Lung microvascular endothelial cell (primary cell): ENCODE measurements at regions not wholly inside any gene's neighbourhood (a gene's known extent, or its start where the extent isn't known, plus 50 kb on each side); places are given as distances from the start of the nearest gene placed in this dataset.
"Not testable (repeated sequence)": the region's sequence is repeated elsewhere in the genome, so short reads cannot be mapped to it uniquely, and the experiment has no call there.

Experiments
- DNase-seq, 2 donors: peaks; one replicate each; pipeline versions ENCODE4 v3.0.0 to v3.0.0-alpha.2; 2010; ENCODE audit warnings: low read depth in 2 of 2

DNA sequence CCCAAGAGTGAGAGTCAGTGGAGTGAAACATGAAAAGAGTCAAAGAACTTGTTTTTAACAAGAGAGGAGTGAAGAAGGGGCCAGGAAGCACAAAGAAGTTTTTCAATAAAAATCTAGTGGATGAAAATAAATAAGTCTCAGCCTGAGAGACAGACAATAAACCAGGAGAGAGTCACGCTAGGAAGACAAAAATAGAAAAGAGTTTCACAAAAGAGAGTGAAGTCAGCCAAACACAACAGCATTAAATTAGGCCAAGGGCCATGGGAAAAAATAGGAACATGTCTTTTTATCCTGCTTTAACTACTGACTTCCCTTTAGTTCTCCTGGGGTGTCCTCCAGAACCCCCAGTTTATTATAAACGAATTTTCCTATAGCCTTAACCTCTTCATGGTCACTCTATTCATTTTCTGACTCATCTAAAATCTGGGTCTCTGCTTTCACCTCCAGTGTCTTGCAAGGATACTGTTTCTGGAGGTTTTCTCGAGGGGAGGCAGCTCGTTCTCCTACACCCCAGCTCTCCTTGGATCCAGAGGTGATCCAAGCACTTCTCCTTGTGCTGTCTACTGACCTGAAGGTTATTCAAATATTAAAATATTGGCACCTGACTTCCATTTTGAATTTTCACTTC lies 571.5 kb upstream of the PPP2R3A start:
- no peak for DNase-seq

DNA sequence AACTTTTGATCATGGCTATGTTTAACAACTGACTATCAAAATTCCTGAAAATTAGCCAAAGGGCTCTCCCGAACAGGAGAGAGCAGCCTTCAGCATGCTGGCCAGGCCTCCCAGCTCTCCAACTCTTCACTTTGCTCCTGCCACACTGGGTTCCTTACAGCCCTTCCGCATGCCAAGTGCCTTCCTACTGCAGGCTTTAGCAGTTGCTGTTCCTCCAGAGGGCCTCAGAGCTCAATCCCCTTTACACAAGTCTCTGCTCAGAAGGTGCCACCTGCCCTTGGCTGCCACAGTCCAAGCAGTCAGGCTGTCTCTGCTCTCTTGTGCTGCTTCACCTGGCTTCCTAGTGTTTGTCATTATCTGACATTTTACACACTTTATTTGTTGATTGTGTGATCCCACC lies 553.1 kb upstream of the PPP2R3A start:
- no peak for DNase-seq

DNA sequence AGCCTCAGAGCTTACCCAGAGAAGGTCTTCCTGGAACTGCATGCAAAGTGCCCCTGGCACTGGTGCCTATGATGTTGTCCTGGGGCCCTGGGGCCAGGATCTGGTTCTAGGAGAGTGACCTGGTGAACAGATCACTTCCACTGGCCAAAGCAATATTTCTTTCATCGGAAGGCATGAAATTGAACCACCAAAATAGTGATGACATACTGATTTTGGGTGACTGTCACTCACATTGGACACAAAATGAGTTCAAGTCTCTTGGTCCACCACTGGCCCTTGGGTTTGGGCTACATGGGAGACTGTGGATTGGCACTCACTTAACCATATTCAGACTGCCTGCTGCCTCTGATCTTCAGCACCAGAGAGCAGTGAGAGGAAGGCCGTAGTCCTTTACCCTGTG lies 549.3 kb upstream of the PPP2R3A start:
- DNase-seq: no peak

DNA sequence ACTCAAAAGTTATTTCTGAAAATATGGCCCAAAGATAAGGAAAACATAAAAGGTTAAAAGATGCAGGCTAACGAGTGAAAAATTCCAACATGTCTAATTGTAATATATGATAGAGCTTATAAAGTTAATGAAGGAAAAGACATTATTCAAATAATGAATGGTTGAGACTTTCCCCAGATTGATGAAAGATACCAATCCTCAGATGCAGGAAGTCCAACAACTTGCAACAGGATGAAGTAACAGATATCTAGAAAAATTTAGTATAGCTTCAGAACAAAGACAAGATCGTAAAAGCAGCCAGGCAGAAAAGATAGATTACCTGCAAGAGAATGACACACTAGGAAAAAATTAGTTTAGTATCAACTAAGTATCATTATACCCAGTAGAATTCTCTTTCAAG lies 546.4 kb upstream of the PPP2R3A start:
- no peak for DNase-seq

DNA sequence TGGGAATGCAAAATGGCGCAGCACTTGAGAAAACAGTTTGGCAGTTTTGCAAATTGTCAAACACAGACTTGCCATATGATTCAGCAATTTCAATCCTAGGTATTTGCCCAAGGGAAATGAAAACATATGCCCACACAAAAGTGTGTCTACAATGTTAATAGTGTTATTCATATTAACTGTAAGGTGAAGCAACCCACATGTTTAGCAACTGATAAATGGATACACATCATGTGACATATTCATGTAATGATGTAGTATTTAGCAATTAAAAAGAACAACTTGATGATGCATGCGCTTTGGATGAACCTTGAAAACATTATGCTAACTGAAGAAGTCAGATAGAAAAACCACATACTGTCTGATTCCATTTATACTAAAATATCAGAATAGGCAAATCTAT lies 539.0 kb upstream of the PPP2R3A start:
- no peak for DNase-seq

DNA sequence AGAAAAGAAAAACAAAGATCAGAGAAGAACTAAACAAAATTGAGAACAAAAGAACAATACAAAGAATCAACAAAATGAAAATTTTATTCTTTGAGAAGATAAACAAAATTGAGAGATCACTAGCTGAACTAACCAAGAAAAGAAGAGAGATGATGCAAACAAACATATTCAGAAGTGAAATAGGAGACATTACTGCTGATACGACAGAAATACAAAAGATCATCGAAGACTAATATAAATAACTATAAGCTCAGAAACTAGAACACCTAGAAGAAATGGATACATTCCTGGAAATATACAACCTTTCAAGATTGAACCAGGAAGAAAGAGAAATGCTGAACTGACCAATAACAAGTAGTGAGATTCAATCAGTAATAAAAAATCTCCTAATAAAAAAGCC lies 533.1 kb upstream of the PPP2R3A start:
- no peak for DNase-seq

DNA sequence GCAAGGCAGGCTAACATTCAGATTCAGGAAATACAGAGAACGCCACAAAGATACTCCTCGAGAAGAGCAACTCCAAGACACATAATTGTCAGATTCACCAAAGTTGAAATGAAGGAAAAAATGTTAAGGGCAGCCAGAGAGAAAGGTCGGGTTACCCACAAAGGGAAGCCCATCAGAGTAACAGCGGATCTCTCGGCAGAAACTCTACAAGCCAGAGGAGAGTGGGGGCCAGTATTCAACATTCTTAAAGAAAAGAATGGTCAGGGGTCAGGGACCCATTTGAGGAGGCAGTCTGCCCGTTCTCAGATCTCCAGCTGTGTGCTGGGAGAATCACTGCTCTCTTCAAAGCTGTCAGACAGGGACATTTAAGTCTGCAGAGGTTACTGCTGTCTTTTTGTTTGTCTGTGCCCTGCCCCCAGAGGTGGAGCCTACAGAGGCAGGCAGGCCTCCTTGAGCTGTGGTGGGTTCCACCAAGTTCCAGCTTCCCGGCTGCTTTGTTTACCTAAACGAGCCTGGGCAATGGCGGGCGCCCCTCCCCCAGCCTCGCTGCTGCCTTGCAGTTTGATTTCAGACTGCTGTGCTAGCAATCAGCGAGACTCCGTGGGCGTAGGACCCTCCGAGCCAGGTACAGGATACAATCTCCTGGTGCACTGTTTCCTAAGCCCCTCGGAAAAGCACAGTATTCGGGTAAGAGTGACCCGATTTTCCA lies 526.5 kb upstream of the PPP2R3A start:
- not testable (repeated sequence) for DNase-seq

DNA sequence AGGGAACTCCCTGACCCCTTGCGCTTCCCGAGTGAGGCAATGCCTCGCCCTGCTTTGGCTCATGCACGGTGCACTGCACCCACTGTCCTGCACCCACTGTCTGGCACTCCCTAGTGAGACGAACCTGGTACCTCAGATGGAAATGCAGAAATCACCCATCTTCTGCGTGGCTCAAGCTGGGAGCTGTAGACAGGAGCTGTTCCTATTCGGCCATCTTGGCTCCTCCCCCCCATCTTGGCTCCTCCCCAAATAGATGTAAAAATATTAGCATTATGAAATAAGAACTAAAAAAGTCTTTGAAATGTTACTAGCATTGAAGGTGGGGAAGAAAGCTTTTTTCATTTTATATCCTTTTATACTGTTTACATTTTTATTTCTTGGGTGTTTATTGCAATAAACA lies 525.9 kb upstream of the PPP2R3A start:
- DNase-seq: not testable (repeated sequence)

DNA sequence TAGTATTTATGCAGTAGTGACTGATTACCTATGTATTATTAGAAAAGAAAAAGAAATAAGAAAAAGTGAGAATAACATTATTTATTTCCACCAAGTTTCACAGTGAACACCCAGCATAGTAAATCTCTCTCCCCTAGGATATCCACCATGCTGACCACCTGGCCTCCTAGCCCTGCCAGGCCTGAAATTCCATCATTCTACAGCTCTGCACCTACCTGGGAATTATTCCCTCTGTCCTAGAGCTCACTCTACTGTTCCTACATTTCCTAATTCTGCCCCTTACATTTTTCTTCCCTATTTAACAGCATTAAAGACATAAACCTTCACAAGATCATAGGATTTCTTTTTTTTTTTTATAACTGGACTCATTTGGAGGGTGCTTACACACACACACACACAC lies 525.3 kb upstream of the PPP2R3A start:
- DNase-seq: no peak

DNA sequence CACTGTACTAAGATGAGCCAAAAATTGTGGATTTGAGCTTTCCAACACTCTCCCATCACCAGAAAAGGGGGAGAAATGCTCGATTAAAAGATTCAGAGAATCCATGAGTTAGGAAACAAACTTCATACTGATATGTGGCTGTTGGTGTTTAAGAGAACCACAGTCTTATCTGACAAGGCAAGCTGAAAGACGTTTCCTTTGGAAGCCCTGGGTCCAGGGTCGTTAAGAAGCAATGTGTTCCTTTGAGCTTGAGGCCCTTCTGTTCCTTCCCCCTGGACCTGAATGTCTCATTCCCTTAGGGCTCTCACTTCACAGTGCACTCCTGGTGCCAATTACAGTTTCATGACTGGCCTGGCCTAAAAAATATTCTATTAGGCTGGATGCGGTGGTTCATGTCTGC lies 524.8 kb upstream of the PPP2R3A start:
- DNase-seq: no peak

DNA sequence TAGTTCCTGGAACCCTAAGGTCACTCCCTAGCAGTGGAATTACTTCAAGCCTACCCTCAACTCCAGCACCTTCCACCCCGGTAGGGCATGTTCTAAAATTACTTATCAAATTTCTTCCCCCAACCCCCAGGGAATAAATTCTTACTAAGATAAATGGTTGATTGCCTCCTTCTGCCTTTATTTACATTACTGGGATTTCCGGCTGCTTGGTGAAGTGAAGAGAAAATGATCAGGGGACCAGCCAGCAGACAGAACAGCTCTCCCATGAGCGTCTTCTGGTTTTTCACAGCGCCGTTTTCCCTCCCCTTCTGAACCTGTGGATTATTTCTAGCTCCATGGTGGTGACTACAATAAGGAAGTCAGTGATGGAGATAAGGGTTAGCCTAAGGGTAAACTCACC lies 521.5 kb upstream of the PPP2R3A start:
- DNase-seq: no peak

DNA sequence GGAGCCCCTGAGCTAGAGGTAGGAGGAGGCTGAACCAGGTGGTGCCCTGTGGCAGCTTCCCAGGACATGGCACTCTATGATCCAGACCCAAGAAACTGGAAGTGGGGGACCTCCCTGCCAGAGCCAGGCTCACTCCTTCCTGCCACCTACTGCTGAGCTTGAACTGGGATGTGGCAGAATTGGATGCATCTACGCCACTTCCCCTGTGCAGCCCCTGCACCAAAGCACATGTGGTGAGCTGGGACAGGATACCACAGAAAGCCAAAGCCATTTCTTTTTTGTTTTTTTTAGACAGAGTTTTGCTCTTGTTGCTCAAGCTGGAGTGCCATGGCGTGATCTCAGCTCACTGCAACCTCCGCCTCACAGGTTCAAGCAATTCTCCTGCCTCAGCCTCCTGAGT lies 518.0 kb upstream of the PPP2R3A start:
- DNase-seq: no peak

DNA sequence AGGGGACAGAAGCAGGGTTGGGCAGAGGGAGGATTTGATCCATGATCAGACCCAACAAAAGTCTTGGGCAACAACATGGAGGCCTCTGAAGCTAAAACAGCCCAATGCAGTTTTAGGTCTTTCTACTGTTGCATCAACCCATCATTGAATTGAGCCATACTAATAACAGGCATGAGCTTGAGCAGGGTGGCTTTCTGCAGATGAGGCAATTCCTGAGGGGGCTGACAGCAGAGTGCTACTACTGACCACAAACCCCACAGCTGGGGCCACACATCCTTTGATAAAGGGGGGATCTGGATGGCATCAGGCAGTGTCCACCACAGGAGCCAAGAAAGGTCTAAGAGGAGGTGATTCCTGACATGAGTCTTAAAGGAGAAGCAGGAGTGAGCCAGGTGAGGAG lies 517.0 kb upstream of the PPP2R3A start:
- no peak for DNase-seq

DNA sequence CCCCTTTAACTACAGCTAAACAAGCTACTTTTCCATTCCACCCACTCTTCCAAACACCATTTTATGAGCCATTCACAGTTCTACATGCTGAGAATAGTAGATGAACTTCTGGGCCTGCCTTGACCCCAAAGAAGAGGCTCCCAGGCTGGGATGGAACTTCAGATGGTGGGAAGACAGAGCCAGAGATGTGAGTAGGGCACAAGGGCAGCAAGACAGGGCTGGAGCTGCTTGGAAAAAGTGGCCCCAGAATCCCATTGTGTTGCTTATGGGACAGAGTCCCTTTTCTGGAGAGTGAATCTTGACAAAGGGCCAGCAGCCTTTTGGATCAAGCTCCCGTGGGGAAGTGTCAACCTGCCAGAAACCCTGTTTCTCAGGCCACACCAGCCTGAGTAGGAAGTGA lies 516.5 kb upstream of the PPP2R3A start:
- no peak for DNase-seq

DNA sequence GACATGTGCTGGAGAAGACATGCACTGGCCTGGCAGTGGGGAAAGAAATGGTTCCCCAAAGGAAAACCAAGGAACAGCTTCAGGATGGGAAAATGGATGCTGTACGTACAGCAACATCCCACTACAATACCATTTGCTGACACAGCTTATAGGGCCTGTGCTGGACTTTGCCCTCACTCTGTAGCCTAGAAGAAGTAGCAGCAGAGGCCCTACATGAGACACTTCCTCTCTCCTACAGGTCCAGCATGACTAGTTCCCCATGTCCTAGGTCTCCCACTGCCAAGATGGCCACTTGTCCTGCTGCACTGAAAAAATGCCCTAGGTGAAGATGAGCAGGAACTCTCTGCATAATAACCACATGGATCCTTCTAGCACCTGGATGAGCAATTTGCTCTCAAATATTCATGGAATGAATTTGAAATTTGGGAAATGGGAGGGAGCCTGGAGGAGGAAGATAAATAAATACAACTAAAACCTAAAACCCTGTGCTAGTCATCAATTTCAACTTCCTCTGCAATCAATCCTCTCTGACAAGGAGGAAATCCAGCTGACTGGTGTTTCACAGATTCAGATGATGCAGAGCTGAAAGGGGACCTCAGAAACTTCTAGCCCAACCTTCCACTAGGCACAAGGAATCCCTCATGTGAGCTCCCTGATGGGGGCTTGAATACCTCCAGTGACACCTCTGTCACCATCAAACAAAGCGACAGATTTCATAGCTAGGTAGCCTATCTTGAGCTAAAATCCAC lies 514.3 kb upstream of the PPP2R3A start:
- DNase-seq: no peak

DNA sequence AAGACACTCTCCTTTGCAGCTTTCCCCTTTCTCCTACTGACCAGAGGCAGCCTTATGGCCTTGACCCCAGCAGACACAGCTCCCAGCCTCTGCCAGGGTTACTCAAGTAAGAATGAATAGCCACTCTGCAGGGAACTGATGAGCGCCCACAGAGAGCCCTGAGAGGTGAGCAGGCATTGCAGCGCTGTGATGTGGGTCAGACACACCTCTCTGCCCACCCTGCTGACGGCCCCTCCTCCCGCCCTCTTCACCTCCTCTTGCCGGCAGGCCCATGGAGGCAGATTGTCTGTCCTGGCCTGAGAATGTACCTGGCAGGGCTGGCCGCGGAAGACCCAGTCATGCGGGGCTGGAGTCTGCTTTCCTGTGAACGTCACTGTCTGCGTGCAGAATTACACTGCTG lies 512.6 kb upstream of the PPP2R3A start:
- DNase-seq: no peak

DNA sequence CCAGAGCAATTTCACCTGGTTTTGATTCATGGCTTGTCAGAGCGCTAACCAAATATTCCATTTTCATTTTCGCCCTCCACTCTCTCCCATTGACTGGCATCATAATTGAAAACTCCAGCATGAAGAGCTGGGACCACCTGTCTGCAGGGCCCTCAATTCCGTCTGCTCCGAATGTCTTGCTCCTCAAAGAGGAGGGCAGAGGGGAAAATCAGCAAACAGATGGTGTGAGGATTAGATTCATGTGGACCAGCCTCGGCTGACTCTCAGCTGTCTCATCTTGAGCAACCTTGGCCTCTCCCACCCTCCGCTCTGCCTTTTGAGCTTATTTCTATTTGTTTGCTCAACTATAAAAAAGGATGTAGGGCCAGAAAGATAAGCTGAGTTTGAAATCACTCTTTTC lies 512.2 kb upstream of the PPP2R3A start:
- no peak for DNase-seq

DNA sequence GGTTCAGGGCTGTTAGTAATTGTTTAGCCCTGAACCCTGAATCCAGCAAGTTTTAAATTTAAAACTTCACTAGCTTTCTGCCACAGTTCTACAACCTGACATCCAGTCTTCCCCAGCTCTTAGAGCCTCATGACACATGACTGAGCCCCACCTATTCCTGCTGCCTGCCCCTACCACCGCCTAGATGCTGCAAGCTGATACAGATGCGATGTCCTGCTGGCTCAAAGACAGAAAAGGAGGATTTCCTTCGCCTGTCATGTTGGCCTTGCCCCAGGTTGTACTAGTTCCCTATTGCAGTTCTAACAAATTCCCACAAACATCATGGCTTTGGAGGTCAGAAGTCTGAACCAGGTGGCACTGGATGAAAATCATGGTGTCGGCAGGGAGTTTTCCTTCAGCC lies 510.6 kb upstream of the PPP2R3A start:
- no peak for DNase-seq

DNA sequence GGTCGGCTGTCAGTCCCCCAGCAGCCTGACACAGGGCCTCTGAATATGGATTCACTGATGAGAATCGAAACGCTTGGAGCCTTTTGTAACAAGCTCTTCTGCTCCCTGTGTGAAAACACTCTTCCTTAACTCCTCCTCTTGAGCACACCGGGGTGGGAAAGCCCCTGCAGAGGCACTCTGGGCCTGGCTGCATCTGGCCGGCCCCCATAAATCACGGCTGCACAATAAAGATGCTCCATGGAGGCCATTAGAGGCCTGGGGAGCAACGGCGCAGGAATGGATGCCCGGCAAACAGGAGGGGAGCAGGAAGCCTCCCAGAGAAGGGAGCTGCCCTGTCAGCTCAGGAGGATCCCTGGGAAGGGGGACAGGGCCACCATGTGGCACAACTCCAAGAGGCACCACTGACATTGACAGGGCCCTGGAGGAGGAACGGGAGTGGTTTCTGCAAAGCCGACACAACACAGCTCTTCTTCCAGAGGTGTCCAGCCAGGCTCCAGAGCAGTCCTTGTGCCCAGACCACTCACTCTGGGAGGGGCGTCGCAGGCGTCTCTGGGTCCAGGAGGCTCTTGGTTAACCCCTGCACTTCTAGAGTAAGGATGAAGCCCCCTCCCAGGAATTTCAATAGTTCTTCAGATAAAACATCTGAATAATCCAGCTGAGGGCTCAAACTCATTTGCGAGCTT lies 509.3 kb upstream of the PPP2R3A start:
- DNase-seq: no peak

DNA sequence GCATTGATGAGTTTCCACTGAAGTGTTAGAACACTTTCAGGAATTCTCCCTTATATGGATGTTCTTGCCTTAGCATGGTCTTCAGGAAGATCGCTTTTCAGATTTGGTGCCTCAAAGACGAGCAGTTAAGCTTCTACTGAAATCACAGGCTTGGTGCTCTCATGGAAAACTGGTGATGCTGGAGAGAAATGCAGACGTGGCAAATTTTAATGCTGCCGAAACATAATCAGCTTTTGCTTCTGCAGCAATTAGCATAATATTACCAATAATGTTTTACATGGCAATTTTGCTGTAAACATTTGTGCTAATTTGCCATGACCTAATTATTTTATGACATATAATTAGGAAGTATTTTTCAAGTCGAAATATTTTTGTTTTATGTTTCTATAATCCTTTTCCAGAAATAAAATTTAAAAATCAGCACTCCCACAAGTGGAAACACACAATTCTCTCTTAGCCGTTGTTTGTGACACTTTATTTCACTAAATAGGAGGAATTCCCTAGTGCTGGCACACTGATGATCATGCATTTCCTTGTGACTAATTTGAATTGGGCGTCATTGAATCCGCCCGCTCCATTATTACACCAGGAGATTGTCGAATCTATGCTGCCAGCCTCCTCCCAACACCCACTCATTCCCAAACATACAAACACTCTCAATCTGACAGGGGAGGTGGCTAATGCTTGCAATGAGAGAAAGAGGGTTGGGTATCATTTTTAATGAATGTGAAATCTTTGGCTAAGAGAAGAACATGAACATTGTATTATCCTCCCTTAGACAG lies 506.8 kb upstream of the PPP2R3A start:
- DNase-seq: no peak

DNA sequence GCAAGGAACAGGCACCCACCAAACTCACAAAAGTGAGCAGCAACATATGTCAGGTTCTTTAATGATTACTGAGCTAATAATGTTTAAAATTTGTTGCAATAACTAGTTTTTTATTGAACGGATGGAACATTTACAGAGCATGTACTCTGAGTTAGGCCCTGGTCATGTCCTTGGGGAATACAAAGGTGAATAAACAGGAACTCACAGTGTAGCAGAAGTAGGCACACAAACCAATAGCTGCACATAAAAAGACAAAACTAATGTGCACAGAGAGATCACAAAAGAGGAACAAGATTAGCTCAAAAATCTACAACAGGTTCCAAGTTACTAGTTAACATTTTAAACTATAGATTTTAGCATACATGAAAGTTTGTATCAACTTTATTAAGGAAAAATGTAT lies 505.3 kb upstream of the PPP2R3A start:
- no peak for DNase-seq

DNA sequence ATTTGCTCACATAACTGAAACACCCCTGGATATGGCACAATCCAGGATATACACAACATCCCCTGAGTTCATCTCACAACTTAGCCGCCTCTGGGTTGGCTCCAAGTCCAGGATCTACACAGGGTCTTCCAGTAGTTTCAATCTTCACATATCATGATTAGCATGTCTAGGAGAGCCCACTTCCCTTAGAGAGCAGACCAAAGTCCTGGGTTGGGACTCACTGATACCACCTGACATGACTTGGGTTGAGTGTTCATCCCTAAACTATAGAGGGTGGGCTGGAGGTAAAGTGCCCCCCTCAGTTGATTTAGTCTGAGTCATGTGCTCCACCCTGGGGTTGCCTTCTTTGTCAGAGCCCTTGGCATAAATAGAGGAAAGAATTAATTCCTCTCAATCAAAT lies 493.6 kb upstream of the PPP2R3A start:
- DNase-seq: no peak
